HCT116 (cell line): ENCODE measurements at regions not wholly inside any gene's neighbourhood (a gene's known extent, or its start where the extent isn't known, plus 50 kb on each side); places are given as distances from the start of the nearest gene placed in this dataset.

Experiments
- ATAC-seq: fragments of 200-7000 bp; cut with Tn5 transposase; 2 replicates; pipeline ENCODE4 v1.9.1; 2020; ENCODE audit warnings: mild to moderate bottlenecking, moderate library complexity
- BruUV-seq: library from RNA; stranded (reverse); fragments of 400-500 nt; replicated peaks from 2 replicates; lab custom pipeline; 2021; lab: Mats Ljungman, UMichigan
- CTCF ChIA-PET: fragments of 300-600 bp; sonication (Branson Sonifier 250); formaldehyde crosslinking; loops from one replicate; lab custom pipeline; 2021; ENCODE audit warnings: antibody characterized with exemption; lab: Charles Lee
- POLR2A ChIA-PET: fragments of 300-600, 350-600 bp; sonication (Branson Sonifier 250); formaldehyde crosslinking; loops from one replicate; lab custom pipeline; 2021; ENCODE audit warnings: antibody characterized with exemption; lab: Charles Lee
- RAD21 ChIA-PET, 2 experiments: fragments of 300-600 bp; sonication (Branson Sonifier 250); formaldehyde crosslinking; loops; one replicate each; lab custom pipeline; 2023; ENCODE audit warnings: low total read pairs in 2 of 2; ENCODE audit not compliant: uncharacterized antibody in 2 of 2, unreplicated experiment in 2 of 2, low non-redundant PET in 1 of 2; lab: Charles Lee
- DNase-seq: peaks from one replicate; pipeline ENCODE4 v3.0.0-alpha.2; 2010; ENCODE audit warnings: low read depth, low spot score
- H2AFZ ChIP-seq: fragments of 200-600 bp; shearing (Covaris generic), sonication (generic); 2 replicates; pipeline ENCODE4 v1.6.1; 2017; ENCODE audit warnings: low read depth, mixed run types, mixed read lengths, antibody characterized with exemption, low read length; ENCODE audit not compliant: poor library complexity, severe bottlenecking
- H3K27ac ChIP-seq: 2 replicates; pipeline ENCODE4 v1.5.1; 2012; ENCODE audit warnings: low read depth, low read length
- H3K27me3 ChIP-seq: fragments of 200-600 bp; sonication (generic); 2 replicates; pipeline ENCODE4 v1.6.1; 2016; ENCODE audit warnings: mixed run types, low read length, mixed read lengths; ENCODE audit not compliant: insufficient read depth
- H3K36me3 ChIP-seq, 2 experiments: fragments of 200-500 bp in 1 of 2; fragments of 200-600 bp in 1 of 2; sonication (Bioruptor generic) in 1 of 2; sonication (generic) in 1 of 2; 2 replicates each; pipeline versions ENCODE4 v1.5.1 to v1.6.1; 2014 to 2016; ENCODE audit warnings: low read length in 2 of 2, inconsistent platforms in 1 of 2, mixed read lengths in 1 of 2, mixed run types in 1 of 2; ENCODE audit not compliant: insufficient read depth in 2 of 2, control insufficient read depth in 1 of 2
- H3K4me1 ChIP-seq, 2 experiments: fragments of 200-600 bp in 1 of 2; sonication (generic) in 1 of 2; 2 replicates each; pipeline versions ENCODE4 v1.5.1 to v1.6.1; 2012 to 2017; ENCODE audit warnings: low read length in 2 of 2, inconsistent platforms in 1 of 2, mild to moderate bottlenecking in 1 of 2, mixed read lengths in 1 of 2, mixed run types in 1 of 2, moderate library complexity in 1 of 2; ENCODE audit not compliant: insufficient read depth in 2 of 2, control insufficient read depth in 1 of 2
- H3K4me2 ChIP-seq: fragments of 200-600 bp; sonication (generic); 2 replicates; pipeline ENCODE4 v1.6.1; 2017; ENCODE audit warnings: mixed run types, low read length, mixed read lengths
- H3K4me3 ChIP-seq, 2 experiments: fragments of 200-600 bp in 1 of 2; sonication (generic) in 1 of 2; replicated peaks in 1 of 2; 2 replicates each; pipeline ENCODE4 v1.5.1; 2011 to 2016; ENCODE audit warnings: low read length in 2 of 2, control low read depth in 1 of 2, low read depth in 1 of 2, mild to moderate bottlenecking in 1 of 2, mixed read lengths in 1 of 2, mixed run types in 1 of 2
- H3K79me2 ChIP-seq: fragments of 200-600 bp; sonication (generic); 2 replicates; pipeline ENCODE4 v1.6.1; 2017; ENCODE audit warnings: mild to moderate bottlenecking, mixed run types, low read length, moderate library complexity, mixed read lengths; ENCODE audit not compliant: insufficient read depth
- H3K9ac ChIP-seq: fragments of 200-600 bp; sonication (generic); 2 replicates; pipeline ENCODE4 v1.6.1; 2016; ENCODE audit warnings: low read length, mixed read lengths
- H3K9me2 ChIP-seq: fragments of 200-600 bp; sonication (generic), shearing (Covaris generic); 2 replicates; pipeline ENCODE4 v1.6.1; 2017; ENCODE audit warnings: mixed run types, mild to moderate bottlenecking, moderate library complexity; ENCODE audit not compliant: insufficient read depth
- H3K9me3 ChIP-seq, 2 experiments: fragments of 200-500 bp in 1 of 2; fragments of 200-600 bp in 1 of 2; sonication (Bioruptor generic) in 1 of 2; sonication (generic) in 1 of 2; 2 replicates each; pipeline ENCODE4 v1.6.1; 2014 to 2017; ENCODE audit warnings: low read length in 2 of 2, mixed read lengths in 2 of 2, inconsistent platforms in 1 of 2, low read depth in 1 of 2, mild to moderate bottlenecking in 1 of 2, mixed run types in 1 of 2, moderate library complexity in 1 of 2; ENCODE audit not compliant: control insufficient read depth in 1 of 2, insufficient read depth in 1 of 2
- H4K20me1 ChIP-seq: fragments of 200-600 bp; sonication (generic), shearing (Covaris generic); 2 replicates; pipeline ENCODE4 v1.6.1; 2017; ENCODE audit warnings: mixed run types, mild to moderate bottlenecking, moderate library complexity; ENCODE audit not compliant: insufficient read depth
- CBX3 ChIP-seq: IDR thresholded peaks from 2 replicates; pipeline ENCODE4 v1.6.1; 2012; ENCODE audit warnings: low read depth
- CEBPB ChIP-seq: IDR thresholded peaks from 2 replicates; pipeline ENCODE4 v1.6.1; 2012; ENCODE audit warnings: low read depth
- ELF1 ChIP-seq: IDR thresholded peaks from 2 replicates; pipeline ENCODE4 v1.6.1; 2012; ENCODE audit warnings: low read depth, borderline replicate concordance
- EZH2phosphoT487 ChIP-seq: fragments of 200-600 bp; IDR thresholded peaks from 2 replicates; pipeline ENCODE4 v1.6.1; 2018; ENCODE audit warnings: antibody characterized with exemption, borderline replicate concordance
- FOSL1 ChIP-seq: IDR thresholded peaks from 2 replicates; pipeline ENCODE4 v1.6.1; 2012; ENCODE audit warnings: low read depth
- RAD21 ChIP-seq: IDR thresholded peaks from 2 replicates; pipeline ENCODE4 v1.6.1; 2012; ENCODE audit warnings: low read depth, mild to moderate bottlenecking
- TCF7L2 ChIP-seq: IDR thresholded peaks from 2 replicates; pipeline ENCODE4 v1.7.0; 2011; ENCODE audit warnings: borderline replicate concordance, inconsistent platforms; ENCODE audit not compliant: insufficient read depth, insufficient read length; ENCODE audit errors: extremely low read depth
- YY1 ChIP-seq: IDR thresholded peaks from 2 replicates; pipeline ENCODE4 v1.6.1; 2011; ENCODE audit warnings: low read length, low read depth, moderate library complexity, mild to moderate bottlenecking; ENCODE audit not compliant: insufficient replicate concordance; ENCODE audit errors: extremely low read depth
- intact Hi-C: fragments of 100-400 bp; cut with micrococcal nuclease; formaldehyde crosslinking; loops from 2 replicates; pipeline ENCODE4 v1.10.0; 2022
- TF ChIP-seq, protein P1 (sequence below): IDR thresholded peaks from 2 replicates; pipeline ENCODE4 v1.6.1; 2011; ENCODE audit warnings: mild to moderate bottlenecking, low read length, moderate library complexity; ENCODE audit not compliant: insufficient replicate concordance; ENCODE audit errors: extremely low read depth

GRCh38 chrX:149996515-149996914 lies 58.2 kb upstream of the EOLA2 start (continued):
- TF ChIP-seq, protein P1, sequence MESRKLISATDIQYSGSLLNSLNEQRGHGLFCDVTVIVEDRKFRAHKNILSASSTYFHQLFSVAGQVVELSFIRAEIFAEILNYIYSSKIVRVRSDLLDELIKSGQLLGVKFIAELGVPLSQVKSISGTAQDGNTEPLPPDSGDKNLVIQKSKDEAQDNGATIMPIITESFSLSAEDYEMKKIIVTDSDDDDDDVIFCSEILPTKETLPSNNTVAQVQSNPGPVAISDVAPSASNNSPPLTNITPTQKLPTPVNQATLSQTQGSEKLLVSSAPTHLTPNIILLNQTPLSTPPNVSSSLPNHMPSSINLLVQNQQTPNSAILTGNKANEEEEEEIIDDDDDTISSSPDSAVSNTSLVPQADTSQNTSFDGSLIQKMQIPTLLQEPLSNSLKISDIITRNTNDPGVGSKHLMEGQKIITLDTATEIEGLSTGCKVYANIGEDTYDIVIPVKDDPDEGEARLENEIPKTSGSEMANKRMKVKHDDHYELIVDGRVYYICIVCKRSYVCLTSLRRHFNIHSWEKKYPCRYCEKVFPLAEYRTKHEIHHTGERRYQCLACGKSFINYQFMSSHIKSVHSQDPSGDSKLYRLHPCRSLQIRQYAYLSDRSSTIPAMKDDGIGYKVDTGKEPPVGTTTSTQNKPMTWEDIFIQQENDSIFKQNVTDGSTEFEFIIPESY, result no peak
- no peak for TF ChIP-seq EZH2phosphoT487
- TF ChIP-seq ELF1, result no peak
- TF ChIP-seq FOSL1, result no peak

DNA sequence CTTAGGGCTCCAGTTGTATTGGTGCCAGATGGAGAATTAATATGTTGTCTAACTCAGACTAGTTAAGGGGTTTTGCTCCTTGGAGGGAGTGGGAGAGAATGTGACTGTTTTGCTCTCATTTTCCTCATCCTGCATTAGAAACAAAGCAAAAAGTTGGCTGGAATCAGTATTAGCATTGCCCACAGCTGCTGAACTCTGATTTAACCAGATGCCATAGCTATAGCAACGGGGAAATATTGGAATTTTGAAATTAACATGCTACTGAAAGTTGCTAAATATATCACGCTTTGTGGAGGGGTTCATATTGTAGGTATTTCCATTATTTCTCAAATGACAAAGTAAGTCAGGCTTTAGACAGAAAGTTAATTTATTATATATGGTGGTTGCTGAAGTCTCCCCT lies 66.7 kb upstream of the EOLA2 start:
- no peaks in the 10 kb centered on the region for H3K9me3 ChIP-seq
- intact Hi-C loops, result no loop called here
- DNase-seq (no peak), ATAC-seq (no peak)
- H3K36me3 ChIP-seq, result no peaks in the 10 kb centered on the region
- no peak overlapping the region for H3K4me3 ChIP-seq
- H3K79me2 ChIP-seq, result no peaks in the 10 kb centered on the region
- POLR2A ChIA-PET, result no interaction called here
- H3K9me2 ChIP-seq, result no peaks in the 10 kb centered on the region
- no peak overlapping the region for H3K27ac ChIP-seq
- H3K9ac ChIP-seq, result no peak overlapping the region
- no peak overlapping the region for H2AFZ ChIP-seq
- no peaks in the 10 kb centered on the region for H3K27me3 ChIP-seq
- no peak overlapping the region for H3K4me2 ChIP-seq
- TF ChIP-seq TCF7L2 (no peak), CBX3 (no peak), RAD21 (no peak), CEBPB (no peak), YY1 (no peak)
- no peaks in the 10 kb centered on the region for H3K4me1 ChIP-seq
- RAD21 ChIA-PET, result no interaction called here
- CTCF ChIA-PET, result no interaction called here
- no TSS peak for BruUV-seq
- H4K20me1 ChIP-seq, result no peaks in the 10 kb centered on the region
